ENCODE measurements at regions not wholly inside any gene's neighbourhood (a gene's known extent, or its start where the extent isn't known, plus 50 kb on each side); places are given as distances from the start of the nearest gene placed in this dataset.

- Histone ChIP-seq H3K79me2 (ENCODE audit: control insufficient read depth, low read length) (no peaks in the 10 kb centered on the region), H3F3A (ENCODE audit: control insufficient read depth, insufficient read depth) (no peaks in the 10 kb centered on the region), H3K27ac (ENCODE audit: low read depth, low read length) (no peak overlapping the region), H4K20me1 (ENCODE audit: control insufficient read depth, insufficient read depth, low read depth, low read length) (no peaks in the 10 kb centered on the region), H3K9me2 (replicated peaks; ENCODE audit: control insufficient read depth, low read length) (no peaks in the 10 kb centered on the region), H3K36me3 (ENCODE audit: control insufficient read depth, low read length) (no peaks in the 10 kb centered on the region), H3K9me3 (ENCODE audit: control insufficient read depth, insufficient read depth, low read length) (no peaks in the 10 kb centered on the region), H3K4me2 (ENCODE audit: low read length) (no peak overlapping the region), H3K27me3 (ENCODE audit: control insufficient read depth, low read length) (no peaks in the 10 kb centered on the region), H3K4me3 (ENCODE audit: low read length) (no peak overlapping the region), H3K4me1 (ENCODE audit: control insufficient read depth, low read length) (no peaks in the 10 kb centered on the region)
- TF ChIP-seq EZH2phosphoT487 (IDR thresholded peaks at IDR 0.05; ENCODE audit: borderline replicate concordance, low read length) (no peak), CTCF (IDR thresholded peaks at IDR 0.05; ENCODE audit: low read depth, low read length, poor library complexity, severe bottlenecking) (no peak)
These were observed 51.1 kb upstream of the SPATA31C2 start for GRCh38 chr9:88189371-88189770.

All from DOHH2 (cell line).